ENCODE measurements at regions not wholly inside any gene's neighbourhood (a gene's known extent, or its start where the extent isn't known, plus 50 kb on each side); places are given as distances from the start of the nearest gene placed in this dataset.

DNA sequence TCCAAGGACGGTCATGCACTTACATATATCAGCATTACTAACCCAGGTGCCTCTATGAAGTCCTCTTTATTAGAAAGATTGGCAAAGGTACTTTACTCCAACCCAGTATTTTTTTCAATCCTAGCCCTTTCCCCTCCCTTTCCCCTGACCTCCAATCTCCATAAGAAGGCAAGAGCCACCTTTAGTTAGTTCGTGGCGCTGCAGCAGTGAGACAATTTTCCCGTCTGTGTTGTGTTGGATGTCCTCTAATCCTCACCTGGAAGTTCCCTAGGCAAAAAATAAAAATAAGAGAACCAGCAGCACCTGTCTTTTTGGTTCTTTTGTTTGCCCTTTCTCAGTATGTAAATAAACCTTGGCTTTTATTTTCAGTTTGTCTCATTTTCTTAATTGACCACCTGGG lies 439.6 kb upstream of the LRFN5 start (continued):
- TF ChIP-seq, protein P1, sequence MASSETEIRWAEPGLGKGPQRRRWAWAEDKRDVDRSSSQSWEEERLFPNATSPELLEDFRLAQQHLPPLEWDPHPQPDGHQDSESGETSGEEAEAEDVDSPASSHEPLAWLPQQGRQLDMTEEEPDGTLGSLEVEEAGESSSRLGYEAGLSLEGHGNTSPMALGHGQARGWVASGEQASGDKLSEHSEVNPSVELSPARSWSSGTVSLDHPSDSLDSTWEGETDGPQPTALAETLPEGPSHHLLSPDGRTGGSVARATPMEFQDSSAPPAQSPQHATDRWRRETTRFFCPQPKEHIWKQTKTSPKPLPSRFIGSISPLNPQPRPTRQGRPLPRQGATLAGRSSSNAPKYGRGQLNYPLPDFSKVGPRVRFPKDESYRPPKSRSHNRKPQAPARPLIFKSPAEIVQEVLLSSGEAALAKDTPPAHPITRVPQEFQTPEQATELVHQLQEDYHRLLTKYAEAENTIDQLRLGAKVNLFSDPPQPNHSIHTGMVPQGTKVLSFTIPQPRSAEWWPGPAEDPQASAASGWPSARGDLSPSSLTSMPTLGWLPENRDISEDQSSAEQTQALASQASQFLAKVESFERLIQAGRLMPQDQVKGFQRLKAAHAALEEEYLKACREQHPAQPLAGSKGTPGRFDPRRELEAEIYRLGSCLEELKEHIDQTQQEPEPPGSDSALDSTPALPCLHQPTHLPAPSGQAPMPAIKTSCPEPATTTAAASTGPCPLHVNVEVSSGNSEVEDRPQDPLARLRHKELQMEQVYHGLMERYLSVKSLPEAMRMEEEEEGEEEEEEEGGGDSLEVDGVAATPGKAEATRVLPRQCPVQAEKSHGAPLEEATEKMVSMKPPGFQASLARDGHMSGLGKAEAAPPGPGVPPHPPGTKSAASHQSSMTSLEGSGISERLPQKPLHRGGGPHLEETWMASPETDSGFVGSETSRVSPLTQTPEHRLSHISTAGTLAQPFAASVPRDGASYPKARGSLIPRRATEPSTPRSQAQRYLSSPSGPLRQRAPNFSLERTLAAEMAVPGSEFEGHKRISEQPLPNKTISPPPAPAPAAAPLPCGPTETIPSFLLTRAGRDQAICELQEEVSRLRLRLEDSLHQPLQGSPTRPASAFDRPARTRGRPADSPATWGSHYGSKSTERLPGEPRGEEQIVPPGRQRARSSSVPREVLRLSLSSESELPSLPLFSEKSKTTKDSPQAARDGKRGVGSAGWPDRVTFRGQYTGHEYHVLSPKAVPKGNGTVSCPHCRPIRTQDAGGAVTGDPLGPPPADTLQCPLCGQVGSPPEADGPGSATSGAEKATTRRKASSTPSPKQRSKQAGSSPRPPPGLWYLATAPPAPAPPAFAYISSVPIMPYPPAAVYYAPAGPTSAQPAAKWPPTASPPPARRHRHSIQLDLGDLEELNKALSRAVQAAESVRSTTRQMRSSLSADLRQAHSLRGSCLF (CRISPR knock-in tag; IDR thresholded peaks at IDR 0.05; ENCODE audit: borderline replicate concordance), result no peak
- TF ChIP-seq HNRNPL (IDR thresholded peaks at IDR 0.05; ENCODE audit: low read depth, low read length), result no peak
- TF ChIP-seq MAZ (IDR thresholded peaks at IDR 0.05; ENCODE audit: borderline replicate concordance, low read depth, low read length), result no peak
- no peak for TF ChIP-seq MAZ (CRISPR knock-in tag; IDR thresholded peaks at IDR 0.05; ENCODE audit: low read depth)
- no peak for TF ChIP-seq PBX3 (CRISPR knock-in tag; IDR thresholded peaks at IDR 0.05; ENCODE audit: borderline replicate concordance)
- no peak for TF ChIP-seq ARHGAP35 (CRISPR knock-in tag; IDR thresholded peaks at IDR 0.05; ENCODE audit: borderline replicate concordance)
- TF ChIP-seq AGO2 (optimal IDR thresholded peaks at IDR 0.05; ENCODE audit: low read depth, low read length), result no peak

All from HepG2 (cell line).